ENCODE measurements at regions not wholly inside any gene's neighbourhood (a gene's known extent, or its start where the extent isn't known, plus 50 kb on each side); places are given as distances from the start of the nearest gene placed in this dataset.

- DNase-seq (ENCODE audit: extremely low spot score, unreplicated experiment) = no peak
- Mint-ChIP-seq H3K36me3 (ENCODE audit: unreplicated experiment) (no peaks in the 10 kb centered on the region), H3K4me3 (ENCODE audit: unreplicated experiment) (no peak overlapping the region), H3K9me3 (ENCODE audit: unreplicated experiment) (no peaks in the 10 kb centered on the region), H3K27ac (ENCODE audit: unreplicated experiment) (no peak overlapping the region), H3K4me1 (ENCODE audit: unreplicated experiment) (no peaks in the 10 kb centered on the region), H3K27me3 (ENCODE audit: unreplicated experiment) (no peaks in the 10 kb centered on the region)
- no peak for TF ChIP-seq CTCF (IDR thresholded peaks at IDR 0.05)
These were observed 447.3 kb upstream of the GJE1 start for GRCh38 chr6:141685416-141685815.

- no peak for TF ChIP-seq CTCF (IDR thresholded peaks at IDR 0.05)
- Mint-ChIP-seq H3K27me3 (ENCODE audit: unreplicated experiment) (no peaks in the 10 kb centered on the region), H3K4me1 (ENCODE audit: unreplicated experiment) (peaks cover 2% of the 10 kb centered on the region), H3K36me3 (ENCODE audit: unreplicated experiment) (no peaks in the 10 kb centered on the region), H3K4me3 (ENCODE audit: unreplicated experiment) (no peak overlapping the region), H3K9me3 (ENCODE audit: unreplicated experiment) (no peaks in the 10 kb centered on the region), H3K27ac (ENCODE audit: unreplicated experiment) (no peak overlapping the region)
- DNase-seq (ENCODE audit: extremely low spot score, unreplicated experiment) = no peak
These were observed 450.3 kb upstream of the GJE1 start for GRCh38 chr6:141682391-141682790.

- DNase-seq (ENCODE audit: extremely low spot score, unreplicated experiment) = no peak
- Mint-ChIP-seq H3K9me3 (ENCODE audit: unreplicated experiment) (no peaks in the 10 kb centered on the region), H3K27ac (ENCODE audit: unreplicated experiment) (no peak overlapping the region), H3K36me3 (ENCODE audit: unreplicated experiment) (no peaks in the 10 kb centered on the region), H3K27me3 (ENCODE audit: unreplicated experiment) (no peaks in the 10 kb centered on the region), H3K4me3 (ENCODE audit: unreplicated experiment) (no peak overlapping the region), H3K4me1 (ENCODE audit: unreplicated experiment) (peaks cover 8% of the 10 kb centered on the region)
- peak; percentile 83 for TF ChIP-seq CTCF (IDR thresholded peaks at IDR 0.05)
These were observed 455.0 kb upstream of the GJE1 start for GRCh38 chr6:141677598-141678211.

- Mint-ChIP-seq H3K36me3 (ENCODE audit: unreplicated experiment) (peaks cover 3% of the 10 kb centered on the region), H3K4me3 (ENCODE audit: unreplicated experiment) (no peak overlapping the region), H3K27ac (ENCODE audit: unreplicated experiment) (no peak overlapping the region), H3K4me1 (ENCODE audit: unreplicated experiment) (peaks cover 8% of the 10 kb centered on the region), H3K9me3 (ENCODE audit: unreplicated experiment) (peaks cover 14% of the 10 kb centered on the region), H3K27me3 (ENCODE audit: unreplicated experiment) (no peaks in the 10 kb centered on the region)
- TF ChIP-seq CTCF (IDR thresholded peaks at IDR 0.05) = peak; percentile 67
- DNase-seq (ENCODE audit: extremely low spot score, unreplicated experiment) = no peak
These were observed 456.8 kb upstream of the GJE1 start for GRCh38 chr6:141675957-141676356.

GRCh38 chr6:141669141-141669540 is 463.6 kb upstream of the GJE1 start:
- H3K27ac Mint-ChIP-seq (ENCODE audit: unreplicated experiment) = no peak overlapping the region
- H3K27me3 Mint-ChIP-seq (ENCODE audit: unreplicated experiment) = no peaks in the 10 kb centered on the region
- peaks cover 6% of the 10 kb centered on the region for H3K36me3 Mint-ChIP-seq (ENCODE audit: unreplicated experiment)
- peaks cover 2% of the 10 kb centered on the region for H3K4me1 Mint-ChIP-seq (ENCODE audit: unreplicated experiment)
- TF ChIP-seq CTCF (IDR thresholded peaks at IDR 0.05) = no peak
- no peak overlapping the region for H3K4me3 Mint-ChIP-seq (ENCODE audit: unreplicated experiment)
- DNase-seq (ENCODE audit: extremely low spot score, unreplicated experiment) = no peak
- H3K9me3 Mint-ChIP-seq (ENCODE audit: unreplicated experiment) = peaks cover 16% of the 10 kb centered on the region

Measured in osteocyte (in vitro differentiated cells).